Keratinocyte (primary cell): ENCODE measurements at regions not wholly inside any gene's neighbourhood (a gene's known extent, or its start where the extent isn't known, plus 50 kb on each side); places are given as distances from the start of the nearest gene placed in this dataset.

Experiments
- EZH2 ChIP-seq: IDR thresholded peaks from one replicate; pipeline ENCODE4 v1.6.1; 2012; ENCODE audit warnings: inconsistent platforms, mild to moderate bottlenecking, low read length, moderate library complexity
- TF ChIP-seq, protein P1 (sequence below), 3 experiments: IDR thresholded peaks in 1 of 3; conservative IDR thresholded peaks in 1 of 3; optimal IDR thresholded peaks in 1 of 3; 2 replicates in 2 of 3; 3 replicates in 1 of 3; pipeline versions ENCODE3 to v1.5.1; 2011; ENCODE audit warnings: low read length in 3 of 3, mild to moderate bottlenecking in 3 of 3, moderate library complexity in 2 of 3, control low read depth in 1 of 3, inconsistent platforms in 1 of 3; ENCODE audit not compliant: insufficient read depth in 2 of 3; ENCODE audit errors: extremely low read depth in 1 of 3

DNA sequence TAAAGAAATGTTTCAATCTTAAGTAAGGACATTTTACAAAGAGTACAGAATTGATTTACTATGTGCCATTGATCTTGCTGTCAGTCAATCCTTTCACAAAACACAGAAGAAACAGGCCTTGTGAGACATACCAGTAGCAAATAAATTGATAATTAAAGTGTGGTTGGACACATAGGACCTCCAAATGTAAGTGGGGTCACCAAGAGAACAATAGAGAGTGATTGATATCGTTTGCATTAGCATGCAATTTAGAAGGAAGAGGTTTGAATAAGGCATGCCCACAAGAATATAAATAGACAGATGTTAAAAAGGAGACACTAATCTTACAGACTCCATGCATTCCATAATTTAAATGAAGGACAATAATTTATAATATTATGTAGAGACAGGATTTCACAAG, 1628.3 kb downstream of the PCDH9 start:
- no peak for TF ChIP-seq EZH2
- TF ChIP-seq, protein P1, sequence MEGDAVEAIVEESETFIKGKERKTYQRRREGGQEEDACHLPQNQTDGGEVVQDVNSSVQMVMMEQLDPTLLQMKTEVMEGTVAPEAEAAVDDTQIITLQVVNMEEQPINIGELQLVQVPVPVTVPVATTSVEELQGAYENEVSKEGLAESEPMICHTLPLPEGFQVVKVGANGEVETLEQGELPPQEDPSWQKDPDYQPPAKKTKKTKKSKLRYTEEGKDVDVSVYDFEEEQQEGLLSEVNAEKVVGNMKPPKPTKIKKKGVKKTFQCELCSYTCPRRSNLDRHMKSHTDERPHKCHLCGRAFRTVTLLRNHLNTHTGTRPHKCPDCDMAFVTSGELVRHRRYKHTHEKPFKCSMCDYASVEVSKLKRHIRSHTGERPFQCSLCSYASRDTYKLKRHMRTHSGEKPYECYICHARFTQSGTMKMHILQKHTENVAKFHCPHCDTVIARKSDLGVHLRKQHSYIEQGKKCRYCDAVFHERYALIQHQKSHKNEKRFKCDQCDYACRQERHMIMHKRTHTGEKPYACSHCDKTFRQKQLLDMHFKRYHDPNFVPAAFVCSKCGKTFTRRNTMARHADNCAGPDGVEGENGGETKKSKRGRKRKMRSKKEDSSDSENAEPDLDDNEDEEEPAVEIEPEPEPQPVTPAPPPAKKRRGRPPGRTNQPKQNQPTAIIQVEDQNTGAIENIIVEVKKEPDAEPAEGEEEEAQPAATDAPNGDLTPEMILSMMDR (optimal IDR thresholded peaks at IDR 0.05 in 1 of 3, IDR thresholded peaks at IDR 0.05 in 1 of 3, conservative IDR thresholded peaks at IDR 0.05 in 1 of 3; ENCODE audit: extremely low read depth in 1 of 3, insufficient read depth in 2 of 3, low read length in 3 of 3) = no peak
